MV-4-11 (cell line): ENCODE measurements at regions not wholly inside any gene's neighbourhood (a gene's known extent, or its start where the extent isn't known, plus 50 kb on each side); places are given as distances from the start of the nearest gene placed in this dataset.
"Not testable (repeated sequence)": the region's sequence is repeated elsewhere in the genome, so short reads cannot be mapped to it uniquely, and the experiment has no call there.

Source experiments
- DNase-seq: peaks from one replicate; lab custom pipeline; 2025; lab: John Stamatoyannopoulos, UW

DNA sequence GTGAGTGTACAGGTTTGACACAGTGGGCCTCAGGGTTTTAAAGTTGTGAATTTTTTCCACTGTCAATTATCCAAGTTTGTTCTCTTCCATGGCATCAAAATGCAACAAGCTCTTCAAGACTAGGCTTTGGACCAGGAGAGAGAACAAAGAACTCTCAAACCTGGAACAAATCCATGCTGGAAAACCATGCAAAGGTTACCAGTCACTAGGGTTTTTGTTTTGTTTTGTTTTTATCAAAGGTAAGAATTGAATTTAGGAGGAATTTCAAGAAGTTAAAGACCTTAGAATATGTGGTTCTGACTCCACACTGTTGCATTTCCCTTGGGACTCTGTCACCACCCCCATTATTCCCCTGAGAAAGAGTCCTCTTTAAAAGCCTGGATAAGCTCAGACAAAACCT, 191.1 kb upstream of the PIK3R1 start:
- DNase-seq: no peak

DNA sequence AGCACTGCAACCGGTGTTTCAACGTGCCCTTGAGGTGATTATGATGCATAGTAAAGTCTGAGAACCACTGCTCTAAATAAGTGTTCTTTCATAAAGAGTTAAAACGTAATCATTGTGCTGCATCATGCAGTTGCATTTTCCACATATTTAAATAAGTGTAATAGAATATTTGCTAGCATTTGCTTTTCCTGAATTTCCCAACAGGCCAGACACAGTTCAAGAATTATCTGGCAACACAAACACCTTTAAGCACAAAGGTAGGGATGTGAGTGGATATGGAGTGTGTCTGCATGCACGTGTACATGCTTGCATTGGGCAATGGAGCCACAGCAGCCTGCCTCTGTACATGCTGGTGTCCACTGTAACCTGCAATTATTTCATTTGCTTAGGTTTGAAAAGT, 193.6 kb upstream of the PIK3R1 start:
- DNase-seq: no peak

DNA sequence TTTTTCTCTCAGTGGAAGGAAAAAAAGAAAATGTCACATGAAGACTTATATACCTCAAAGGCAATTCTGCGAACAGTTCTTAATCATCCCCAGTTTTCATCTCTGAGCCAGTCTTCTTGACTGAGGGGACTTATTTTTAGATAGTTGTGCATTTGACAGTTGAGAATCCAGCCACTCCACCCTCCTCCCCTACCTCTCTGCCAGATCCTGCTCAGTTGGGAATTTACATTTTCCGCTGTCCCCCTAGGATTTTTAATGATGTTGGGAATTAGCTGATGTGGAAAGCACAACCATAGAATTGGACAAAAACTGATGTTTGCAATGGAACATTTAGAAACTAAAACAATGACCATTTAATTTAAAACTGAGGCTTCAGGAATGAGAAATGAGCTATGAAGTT, 194.3 kb upstream of the PIK3R1 start:
- no peak for DNase-seq

DNA sequence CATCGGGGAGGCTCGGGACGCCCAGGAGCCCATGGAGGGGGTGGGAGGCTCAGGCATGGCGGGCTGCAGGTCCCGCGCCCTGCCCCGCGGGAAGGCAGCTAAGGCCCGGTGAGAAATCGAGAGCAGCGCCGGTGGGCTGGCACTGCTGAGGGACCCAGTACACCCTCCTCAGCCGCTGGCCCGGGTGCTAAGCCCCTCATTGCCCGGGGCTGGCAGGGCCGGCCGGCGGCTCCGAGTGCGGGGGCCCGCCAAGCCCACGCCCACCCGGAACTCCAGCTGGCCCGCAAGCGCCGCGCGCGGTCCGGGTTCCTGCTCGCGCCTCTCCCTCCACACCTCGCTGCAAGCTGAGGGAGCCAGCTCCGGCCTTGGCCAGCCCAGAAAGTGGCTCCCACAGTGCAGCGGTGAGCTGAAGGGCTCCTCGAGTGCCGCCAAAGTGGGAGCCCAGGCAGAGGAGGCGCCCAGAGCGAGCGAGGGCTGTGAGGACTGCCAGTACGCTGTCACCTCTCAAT, 195.0 kb upstream of the PIK3R1 start:
- DNase-seq: not testable (repeated sequence)

DNA sequence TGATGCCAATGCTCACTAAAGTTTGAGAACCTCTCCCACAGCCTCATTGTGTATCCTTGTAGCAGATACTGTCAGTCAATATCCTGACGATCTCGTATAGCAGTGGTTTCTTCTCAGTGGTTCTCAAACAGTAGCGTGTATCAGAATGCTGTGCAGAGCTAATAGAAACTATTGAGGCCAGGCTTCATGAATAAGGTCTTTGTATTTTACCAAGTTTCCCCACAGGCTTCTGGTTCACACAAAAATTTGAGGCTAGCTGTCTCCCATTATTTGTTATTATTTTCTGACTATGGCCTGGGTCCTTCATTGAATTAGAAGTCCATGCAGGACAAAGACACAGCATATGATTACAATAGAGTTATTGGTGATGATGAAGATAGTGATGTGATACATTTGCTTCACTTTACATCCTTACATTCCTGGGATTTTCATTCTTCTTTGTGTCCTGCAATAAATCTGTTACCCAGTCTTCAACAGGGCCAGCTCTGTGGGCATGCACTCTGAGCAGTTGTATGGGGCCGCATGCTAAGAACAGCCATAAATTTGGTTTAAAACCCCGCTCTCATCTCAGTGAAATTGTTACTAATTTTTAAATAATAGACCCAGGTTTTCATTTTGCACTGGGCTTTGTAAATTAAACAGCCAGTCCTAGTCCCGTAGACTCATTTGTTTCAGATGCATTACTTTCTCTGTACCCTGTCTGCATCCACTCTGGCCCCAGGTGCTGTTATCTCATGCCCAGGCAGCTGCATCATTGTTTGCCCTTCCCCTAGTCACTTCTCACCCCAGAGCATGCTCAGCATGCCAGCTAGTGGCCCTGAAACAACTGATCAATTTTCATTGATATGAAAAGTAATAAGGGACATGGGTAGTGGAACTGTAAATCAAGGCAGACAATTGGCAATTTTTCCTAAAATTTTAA, 199.9 kb upstream of the PIK3R1 start:
- DNase-seq: no peak

DNA sequence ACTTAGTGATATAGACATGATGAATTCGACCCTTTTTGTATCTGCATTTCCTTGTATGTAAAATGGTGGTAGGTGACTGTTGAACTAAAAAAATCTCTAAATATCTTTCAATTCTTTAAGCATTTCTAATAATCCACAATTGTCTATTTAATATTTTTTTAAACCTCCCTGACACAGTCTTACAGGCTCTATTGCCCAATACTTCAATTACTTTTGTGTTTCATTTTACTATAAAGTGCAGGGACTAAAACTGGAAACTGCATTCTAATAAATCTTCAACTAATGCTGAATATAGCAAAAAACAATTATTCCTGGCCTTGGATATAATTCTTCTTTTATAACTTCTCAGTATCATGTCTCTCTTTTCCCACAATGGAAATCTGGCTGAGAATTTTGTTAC, 202.7 kb upstream of the PIK3R1 start:
- no peak for DNase-seq

DNA sequence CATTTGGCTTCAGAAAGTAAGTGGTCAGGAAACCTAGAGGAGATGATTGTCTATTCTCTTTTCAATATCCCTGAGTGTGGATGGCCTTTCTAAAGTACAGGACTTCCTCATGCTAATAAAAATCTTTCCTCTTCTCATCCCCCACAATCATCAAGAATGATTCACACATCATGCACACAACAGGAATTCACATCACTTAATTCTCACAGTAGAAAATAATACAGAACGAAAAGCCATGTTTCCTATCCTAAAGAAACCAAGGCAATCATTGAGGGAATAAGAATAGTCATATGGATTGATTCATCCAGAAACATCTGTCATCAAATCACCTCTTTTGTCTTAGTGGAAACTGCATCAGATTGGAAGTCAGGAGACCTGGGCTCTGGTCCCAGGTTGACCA, 203.1 kb upstream of the PIK3R1 start:
- no peak for DNase-seq

DNA sequence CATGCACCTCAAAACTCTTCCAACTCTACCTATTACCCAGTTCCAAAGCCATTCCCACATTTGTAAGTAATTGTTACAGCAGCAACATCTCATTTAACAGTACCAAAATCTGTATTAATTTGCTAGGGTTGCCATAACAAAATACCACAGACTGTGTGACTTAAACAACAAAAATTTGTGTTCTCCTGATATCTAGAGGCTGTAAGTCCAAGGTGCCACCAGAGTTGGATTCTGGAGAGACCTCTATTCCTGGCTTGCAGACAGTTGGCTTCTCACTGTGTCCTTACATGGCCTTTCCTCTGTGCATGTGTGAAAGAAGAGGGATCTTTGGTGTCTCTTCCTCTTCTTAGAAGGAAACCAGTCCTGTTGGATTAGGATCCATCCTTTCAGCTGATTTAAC, 203.8 kb upstream of the PIK3R1 start:
- DNase-seq: no peak

DNA sequence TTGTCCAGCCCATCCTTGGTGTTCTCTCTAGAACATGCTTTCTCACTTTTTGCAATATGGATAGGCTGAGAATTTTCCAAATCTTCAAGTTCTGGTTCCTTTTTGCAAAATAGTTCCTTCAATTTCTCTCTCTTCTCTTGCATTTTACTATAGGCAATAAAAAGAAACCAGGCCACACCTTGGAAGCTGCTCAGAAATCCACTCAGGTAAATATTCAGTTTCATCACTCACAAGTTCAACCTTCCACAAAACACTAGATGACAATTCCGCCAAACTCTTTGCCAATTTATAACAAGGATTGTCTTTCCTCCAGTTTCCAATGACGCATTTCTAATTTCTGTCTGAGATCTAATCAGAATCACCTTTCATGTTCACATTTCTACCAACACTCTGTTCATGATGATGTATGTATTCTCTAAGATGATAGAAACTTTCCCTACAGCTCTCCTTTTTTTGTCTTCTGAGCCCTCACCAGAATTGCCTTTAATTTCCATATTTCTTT, 204.2 kb upstream of the PIK3R1 start:
- DNase-seq: no peak

DNA sequence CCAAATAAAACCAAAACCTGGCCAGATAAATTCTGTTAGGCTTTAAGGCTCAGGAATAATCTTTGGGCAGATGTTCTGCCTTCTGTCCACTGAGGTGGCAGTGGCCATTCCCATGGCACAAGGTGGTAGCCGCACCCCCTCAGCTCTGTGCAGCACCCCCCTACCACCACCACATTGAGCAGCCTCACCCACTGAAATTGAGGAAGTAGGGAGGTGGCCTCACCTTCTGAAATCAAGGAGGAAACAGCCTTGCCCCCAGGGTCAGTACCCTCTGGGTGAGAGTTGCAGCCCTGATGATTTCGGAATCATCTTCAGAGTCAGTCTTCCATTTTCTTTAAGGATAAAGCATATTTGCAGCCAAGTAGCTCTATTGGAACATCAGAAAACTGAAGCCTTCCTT, 204.8 kb upstream of the PIK3R1 start:
- no peak for DNase-seq

DNA sequence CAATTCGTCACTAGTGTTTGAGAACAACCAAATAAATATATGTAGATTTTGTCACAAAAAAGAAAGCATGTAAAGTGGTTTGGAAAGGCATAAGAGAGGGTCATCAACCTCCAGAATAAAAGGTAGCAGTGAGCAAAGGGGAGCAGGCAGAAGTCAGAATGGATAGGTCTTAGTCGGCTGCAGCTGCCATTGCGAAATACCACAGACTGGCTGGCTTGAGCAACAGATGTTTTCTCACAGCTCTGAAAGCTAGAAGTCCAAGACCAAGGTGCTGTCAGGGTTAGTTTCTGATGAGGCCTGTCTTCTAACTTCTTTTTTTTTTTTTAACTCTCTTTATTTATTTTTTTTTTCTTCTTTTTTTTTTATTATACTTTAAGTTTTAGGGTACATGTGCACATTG, 208.1 kb upstream of the PIK3R1 start:
- peak; percentile 95 for DNase-seq

DNA sequence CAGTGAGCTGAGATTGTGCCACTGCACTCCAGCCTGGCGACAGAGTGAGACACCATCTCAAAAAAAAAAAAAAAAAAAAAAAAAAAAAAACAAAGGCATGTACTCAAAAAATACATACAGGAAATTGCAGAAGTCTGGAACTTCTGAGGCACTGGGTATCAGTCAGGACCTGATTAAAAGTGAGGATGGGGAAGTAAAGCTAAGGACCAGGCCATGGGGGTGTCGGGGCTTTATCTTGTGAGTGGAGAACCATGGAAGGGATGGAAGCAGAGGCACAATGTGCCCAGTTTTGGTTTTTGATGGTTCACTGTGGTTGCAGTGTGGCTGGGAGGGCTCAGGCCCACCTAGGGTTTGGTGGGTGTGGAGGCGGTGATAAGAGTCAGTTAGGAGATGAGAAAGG, 212.7 kb upstream of the PIK3R1 start:
- DNase-seq: peak; percentile 41

DNA sequence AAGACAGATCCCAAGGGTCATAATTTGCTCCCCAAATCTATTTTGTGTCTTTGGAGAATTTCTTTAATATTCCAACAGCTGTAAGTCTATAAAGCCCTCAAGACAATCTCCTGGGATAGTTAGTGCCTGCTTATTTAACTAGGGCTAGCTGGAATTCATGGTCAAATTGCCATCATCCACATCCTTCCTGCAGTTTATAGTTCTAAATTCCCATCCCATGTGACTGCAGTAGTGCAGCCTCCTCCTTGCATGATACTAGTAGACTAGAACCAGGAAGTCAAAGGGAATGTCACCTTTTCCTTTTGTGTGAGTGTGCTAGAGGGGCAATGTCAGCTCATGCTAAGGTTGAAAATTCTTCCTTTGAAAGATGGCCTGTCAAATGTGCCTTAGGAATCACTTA, 214.8 kb upstream of the PIK3R1 start:
- DNase-seq: no peak

DNA sequence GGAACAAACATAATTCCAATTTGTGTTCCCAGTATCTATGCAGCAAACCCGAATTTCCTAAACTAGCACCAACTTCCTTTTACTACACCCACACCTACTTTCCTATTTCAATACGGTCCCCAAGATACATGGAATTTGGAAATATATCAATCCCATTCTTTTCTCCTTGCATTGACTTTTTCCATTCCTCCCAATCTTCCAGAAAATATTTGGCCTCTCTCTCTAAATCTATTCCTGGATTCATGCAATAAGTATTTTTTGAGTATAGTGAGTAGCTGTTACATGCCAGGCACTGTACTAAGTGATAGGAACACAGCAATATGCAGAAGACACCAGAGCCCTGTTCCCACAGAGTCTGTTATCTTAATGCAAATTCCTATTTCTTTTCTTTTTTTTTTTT, 216.2 kb upstream of the PIK3R1 start:
- DNase-seq: no peak

DNA sequence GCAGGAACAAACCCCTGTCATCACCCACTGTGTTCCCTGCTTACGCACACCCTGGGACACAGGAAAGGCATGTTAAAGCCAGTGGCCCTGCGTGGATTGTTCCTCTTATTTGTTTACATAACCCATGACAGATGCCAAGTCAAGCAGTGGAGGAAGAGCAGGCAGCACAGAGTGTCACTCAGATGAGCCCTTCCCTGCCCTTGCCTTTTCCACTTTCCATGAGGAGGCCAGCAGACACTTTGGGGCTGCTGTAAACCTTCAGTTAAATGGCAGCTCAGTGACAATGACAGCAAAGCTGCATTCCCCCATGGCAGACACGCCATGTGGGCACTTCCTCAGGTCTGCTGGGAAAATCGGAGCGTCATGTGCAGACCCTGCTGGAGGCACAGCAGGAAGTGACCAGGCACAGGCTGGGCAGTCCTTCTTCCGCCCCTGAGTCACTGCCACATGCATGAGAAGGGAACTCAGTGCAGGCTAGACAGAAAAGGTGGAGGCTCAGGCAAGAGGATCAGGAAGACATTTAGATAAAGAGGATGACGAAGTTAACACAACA, 216.8 kb upstream of the PIK3R1 start:
- peak; percentile 78 for DNase-seq

DNA sequence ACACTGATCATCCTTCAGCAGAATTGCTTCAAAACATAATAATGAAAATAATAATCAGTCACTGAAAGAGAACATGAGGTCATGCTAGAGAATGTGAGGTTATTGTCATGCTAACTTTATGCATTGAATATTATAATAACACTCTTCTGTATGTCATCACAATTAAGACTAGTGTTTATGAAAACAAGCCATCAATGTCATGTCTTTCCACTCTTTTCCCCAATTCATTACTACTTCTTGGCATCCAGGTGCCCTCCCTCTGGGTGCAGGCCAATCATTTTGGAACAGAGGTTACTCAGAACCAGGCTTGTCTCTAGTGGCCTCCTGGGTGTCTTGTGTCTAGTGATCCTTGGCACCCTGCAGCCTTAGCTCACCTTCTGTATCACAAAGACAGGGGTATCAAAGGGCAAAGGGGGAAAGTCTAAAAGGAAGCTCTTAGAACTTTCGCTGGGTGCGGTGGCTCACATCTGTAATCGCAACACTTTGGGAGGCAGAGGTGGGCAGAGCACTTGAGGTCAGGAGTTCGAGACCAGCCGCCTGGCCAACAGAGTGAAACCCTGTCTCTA, 217.6 kb upstream of the PIK3R1 start:
- DNase-seq: no peak

DNA sequence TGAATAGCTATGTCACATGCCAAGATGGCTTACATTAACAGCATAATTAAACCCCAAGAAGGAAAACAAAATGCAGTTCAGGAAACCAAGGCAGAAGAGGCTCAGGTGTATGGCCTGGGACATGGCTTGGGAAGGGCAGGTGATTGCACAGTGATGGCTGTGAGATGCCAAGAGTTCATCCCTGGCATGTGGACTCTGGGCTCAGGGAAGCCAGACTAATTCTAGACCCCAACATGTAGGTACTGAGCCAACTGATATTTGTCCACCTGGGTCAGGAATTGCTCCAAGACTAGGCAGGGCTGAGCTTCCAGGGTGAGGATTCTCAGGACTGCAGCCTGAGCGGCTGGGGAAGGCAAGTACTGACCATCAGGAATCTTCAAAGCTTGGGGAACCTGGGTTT, 218.4 kb upstream of the PIK3R1 start:
- no peak for DNase-seq

DNA sequence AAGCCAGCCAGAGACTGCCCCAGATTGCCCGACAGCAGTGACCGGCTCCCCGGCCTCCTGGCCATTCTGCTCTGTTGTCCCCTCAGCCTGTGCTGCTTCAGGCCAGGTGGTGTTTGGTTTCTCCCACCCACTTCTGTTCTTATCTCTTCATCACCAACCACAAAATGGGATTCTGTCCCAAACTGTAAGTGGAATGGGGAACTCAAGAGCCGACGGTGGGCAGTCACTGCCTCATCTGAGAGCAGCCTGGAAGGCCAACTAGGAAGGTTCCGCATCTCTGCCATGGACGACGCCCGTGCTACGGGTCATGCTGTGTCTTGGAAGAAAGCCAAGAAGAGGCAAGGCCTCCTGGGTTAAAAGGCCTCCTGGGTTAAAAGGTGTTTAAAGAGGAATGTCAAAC, 219.0 kb upstream of the PIK3R1 start:
- DNase-seq: no peak

DNA sequence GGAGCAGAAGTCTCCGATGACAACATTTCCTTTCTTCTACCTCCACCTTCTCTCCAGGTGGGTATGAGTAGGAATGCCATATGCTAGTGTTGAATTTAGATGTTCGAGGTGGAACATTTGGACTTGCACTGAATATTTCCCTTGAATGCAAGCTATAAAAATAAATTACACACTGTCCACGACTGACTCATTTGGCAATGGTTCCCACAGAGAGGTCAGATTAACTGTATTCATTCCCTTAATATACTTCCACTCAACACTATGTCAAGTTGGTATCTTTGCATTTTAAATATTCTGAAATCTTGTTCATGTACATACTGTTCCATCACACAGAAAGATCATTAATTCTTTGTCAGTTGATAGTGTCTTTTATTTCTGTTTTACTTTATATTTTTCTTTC, 222.6 kb upstream of the PIK3R1 start:
- no peak for DNase-seq

DNA sequence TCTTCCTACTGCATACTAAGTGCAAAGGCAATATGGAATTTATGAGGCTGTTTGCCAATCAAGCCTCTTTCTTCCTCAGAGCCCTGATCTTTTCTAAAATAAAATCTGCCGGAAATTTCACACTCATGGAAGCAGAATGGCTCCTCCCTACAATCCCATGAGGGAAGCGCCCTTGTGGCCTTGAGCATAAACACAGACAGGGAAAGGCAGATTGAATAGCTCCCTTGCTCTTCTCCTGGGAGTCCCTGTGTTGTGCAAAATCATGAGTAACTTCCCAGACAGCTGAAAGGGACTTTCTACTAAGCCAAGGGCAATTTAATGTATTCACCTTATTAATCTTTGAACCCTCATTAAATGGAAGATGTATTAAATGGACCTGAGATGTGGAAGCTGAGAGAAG, 226.1 kb upstream of the PIK3R1 start:
- no peak for DNase-seq

DNA sequence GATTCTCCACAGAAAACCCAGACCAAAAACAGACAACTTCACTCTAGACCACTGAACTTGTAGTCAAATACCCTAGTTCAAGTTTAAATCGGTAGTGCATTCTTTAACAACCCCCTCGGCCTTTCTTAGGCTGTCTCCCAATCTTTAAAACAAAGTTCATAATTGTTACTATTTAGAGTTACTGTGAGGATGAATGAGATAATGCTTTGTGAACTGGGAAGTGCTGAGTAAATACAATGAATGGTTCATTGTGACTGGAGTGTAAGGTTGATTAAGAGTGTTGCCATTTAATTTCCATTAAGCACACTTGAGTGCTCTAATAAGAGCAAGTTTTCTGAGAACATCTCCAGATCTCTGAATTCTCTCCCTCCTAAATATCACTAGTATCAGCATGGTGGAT, 228.8 kb upstream of the PIK3R1 start:
- no peak for DNase-seq

DNA sequence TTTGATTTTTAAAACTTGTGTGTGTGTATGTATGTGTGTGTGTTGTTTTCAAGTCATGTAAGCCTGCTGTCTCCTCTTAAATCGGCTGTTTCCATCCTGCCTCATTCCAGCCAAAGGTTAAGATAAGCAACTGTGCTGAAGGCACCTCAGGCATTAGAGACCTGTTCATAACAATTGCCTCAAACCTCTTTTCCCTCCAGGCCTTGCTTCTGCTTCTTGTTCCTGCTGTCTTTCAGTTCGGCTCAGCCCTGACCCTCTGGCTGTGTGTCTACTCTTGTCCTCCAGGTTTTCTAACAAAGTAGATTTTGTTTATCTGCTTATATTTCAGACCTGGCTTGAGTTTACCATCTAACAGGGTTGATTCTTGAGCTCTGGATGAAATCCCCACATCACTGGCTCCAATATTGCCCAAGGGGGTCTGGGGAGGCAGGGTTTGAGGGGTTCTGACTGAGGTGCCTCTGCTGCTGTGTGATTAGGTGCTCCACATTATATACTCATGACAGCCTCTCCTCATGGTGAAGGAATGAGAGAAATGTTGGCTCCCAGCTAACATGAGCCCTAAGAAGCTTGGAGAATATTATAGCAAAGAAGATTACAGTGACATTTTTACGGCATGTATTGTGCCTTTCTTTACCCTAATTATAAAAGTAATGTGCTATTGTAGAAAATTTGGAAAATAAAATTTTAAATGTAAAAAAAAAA, 229.7 kb upstream of the PIK3R1 start:
- no peak for DNase-seq

DNA sequence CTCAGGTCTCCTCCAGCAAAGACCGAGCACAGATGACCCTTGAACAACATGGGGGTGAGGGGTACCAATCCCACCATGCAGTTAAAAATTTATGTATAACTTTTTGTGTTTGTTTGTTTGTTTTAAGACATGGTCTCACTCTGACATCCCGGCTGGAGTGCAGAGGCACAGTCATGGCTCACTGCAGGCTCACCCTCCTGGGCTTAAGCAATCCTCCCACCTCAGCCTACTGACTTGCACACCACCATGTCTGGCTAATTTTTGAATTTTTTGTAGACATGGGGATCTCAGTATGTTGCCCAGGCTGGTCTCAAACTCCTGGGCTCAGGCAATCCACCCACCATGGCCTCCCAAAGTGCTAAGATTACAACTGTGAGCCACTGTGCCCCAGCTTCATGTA, 231.0 kb upstream of the PIK3R1 start:
- no peak for DNase-seq
